Mesodermal cell (in vitro differentiated cells): ENCODE measurements at regions not wholly inside any gene's neighbourhood (a gene's known extent, or its start where the extent isn't known, plus 50 kb on each side); places are given as distances from the start of the nearest gene placed in this dataset.
"Not testable (repeated sequence)": the region's sequence is repeated elsewhere in the genome, so short reads cannot be mapped to it uniquely, and the experiment has no call there.

Source experiments
- H3K27ac ChIP-seq: 2 replicates; pipeline ENCODE4 v1.7.0; 2013; ENCODE audit warnings: mild to moderate bottlenecking, low read depth, low read length, moderate library complexity; ENCODE audit not compliant: severe bottlenecking
- H3K36me3 ChIP-seq: 2 replicates; pipeline ENCODE4 v1.7.1; 2013; ENCODE audit warnings: mild to moderate bottlenecking, low read length, moderate library complexity; ENCODE audit not compliant: control insufficient read depth, insufficient read depth
- H3K4me1 ChIP-seq: one replicate; pipeline ENCODE4 v1.7.1; 2013; ENCODE audit warnings: mild to moderate bottlenecking, low read length; ENCODE audit not compliant: insufficient read depth, control insufficient read depth, poor library complexity, severe bottlenecking
- H3K4me3 ChIP-seq: 2 replicates; pipeline ENCODE4 v1.7.0; 2013; ENCODE audit warnings: low read length, control low read depth, mild to moderate bottlenecking; ENCODE audit not compliant: insufficient read depth, poor library complexity, severe bottlenecking; ENCODE audit errors: extremely low read depth
- H3K9me3 ChIP-seq: 2 replicates; pipeline ENCODE4 v1.7.1; 2013; ENCODE audit warnings: mild to moderate bottlenecking, low read length, moderate library complexity; ENCODE audit not compliant: control insufficient read depth
- WGBS, 2 experiments: methylation state at CpG; one replicate each; pipeline ENCODE4 v1.1.5; 2013; ENCODE audit warnings: missing lambda C conversion rate in 2 of 2; ENCODE audit not compliant: insufficient coverage in 2 of 2; 5-methylcytosine and 5-hydroxymethylcytosine counted together

DNA sequence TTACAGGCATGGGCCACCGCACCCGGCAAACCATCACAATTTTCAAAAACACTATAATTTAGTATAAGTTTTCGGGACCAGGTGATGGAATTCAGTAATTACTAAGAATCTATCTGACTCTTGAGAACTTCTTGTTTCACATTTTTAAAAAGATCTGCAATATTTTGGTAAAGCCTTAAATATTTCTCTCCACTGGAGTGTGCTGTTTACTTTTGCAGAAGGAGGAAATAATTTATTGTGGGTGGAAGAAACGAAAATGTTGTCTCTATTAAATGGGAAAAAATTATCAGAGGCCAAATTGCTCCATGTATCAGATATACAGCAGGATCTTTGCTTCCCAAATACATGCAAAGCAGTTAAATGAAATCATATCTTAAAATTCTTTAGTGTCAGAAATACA lies 566.8 kb upstream of the CYLC2 start:
- Histone ChIP-seq H3K36me3 (no peaks in the 10 kb centered on the region), H3K9me3 (peaks cover 5% of the 10 kb centered on the region), H3K4me3 (no peak overlapping the region), H3K4me1 (no peaks in the 10 kb centered on the region), H3K27ac (no peak overlapping the region)
- WGBS, 2 experiments: no CpG with 5 or more reads among the region's 4 CpGs

DNA sequence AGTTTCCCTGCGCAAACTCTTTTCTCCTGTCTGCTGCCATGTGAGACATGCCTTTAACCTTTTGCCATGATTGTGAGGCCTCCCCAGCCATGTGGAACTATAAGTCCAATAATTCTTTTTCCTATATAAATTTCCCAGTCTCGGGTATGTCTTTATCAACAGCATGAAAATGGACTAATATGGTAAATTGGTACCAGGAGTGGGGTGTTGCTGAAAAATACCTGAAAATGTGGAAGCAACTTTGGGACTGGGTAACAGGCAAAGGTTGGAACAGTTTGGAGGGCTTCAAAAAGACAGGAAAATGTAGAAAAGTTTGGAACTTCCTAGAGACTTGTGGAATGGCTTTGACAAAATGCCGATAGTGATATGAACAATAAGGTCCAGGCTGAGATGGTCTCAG lies 578.9 kb upstream of the CYLC2 start:
- not testable (repeated sequence) for H3K36me3 ChIP-seq, H3K4me3 ChIP-seq, H3K4me1 ChIP-seq, H3K27ac ChIP-seq
- 70 to 86% methylated on average over 2 to 3 of the region's 3 CpGs for WGBS, 2 experiments
- H3K9me3 ChIP-seq: peaks cover 26% of the 10 kb centered on the region

DNA sequence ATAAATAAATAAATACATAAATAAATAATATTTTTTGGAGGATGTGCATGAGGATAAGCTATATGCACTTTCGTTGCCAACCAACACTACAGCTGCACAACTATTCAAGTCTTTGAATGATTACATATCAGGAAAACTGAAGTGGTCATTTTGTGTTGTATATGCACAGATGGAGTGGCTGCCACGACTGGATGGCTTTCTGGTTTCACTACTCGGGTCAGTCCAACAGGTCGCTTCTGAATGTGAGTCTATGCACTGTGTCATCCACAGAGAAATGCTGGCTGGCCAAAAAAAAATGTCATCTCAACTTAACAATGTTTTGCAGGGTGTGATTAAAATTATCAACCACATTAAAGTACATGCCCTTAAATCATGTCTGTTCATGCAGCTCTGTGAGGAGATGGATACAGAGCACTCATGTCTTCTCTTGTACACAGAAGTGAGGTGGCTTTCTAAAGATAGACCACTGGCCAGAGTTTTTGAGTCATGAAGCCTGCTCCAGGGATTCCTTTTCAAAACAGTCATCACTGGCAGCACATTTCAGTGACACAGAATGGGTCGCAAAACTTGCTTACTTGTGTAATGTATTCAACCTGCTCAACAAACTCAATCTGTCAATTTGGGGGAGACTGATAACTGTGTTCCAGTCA lies 589.8 kb upstream of the CYLC2 start:
- no peaks in the 10 kb centered on the region for H3K9me3 ChIP-seq
- no peak overlapping the region for H3K27ac ChIP-seq
- 75 to 87% methylated on average over 2 to 4 of the region's 5 CpGs for WGBS, 2 experiments
- H3K4me1 ChIP-seq: no peaks in the 10 kb centered on the region
- H3K36me3 ChIP-seq: no peaks in the 10 kb centered on the region
- H3K4me3 ChIP-seq: no peak overlapping the region

DNA sequence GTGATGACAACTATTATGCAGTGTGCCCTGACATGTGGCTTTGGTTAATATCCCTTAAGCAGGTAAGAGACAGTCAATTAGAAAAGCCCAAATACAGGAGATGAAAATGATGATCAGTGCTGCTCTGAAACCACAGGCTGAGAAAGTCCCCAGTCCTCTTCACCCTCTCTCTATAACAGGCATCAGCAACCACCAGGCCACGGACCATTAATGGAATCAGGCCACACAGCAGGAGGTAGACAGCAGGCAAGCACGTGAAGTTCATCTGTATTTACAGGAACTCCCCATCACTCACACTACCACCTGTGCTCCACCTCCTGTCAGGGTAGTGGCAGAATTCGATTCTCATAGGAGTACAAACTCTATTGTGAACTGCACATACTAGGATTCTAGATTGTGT lies 591.6 kb upstream of the CYLC2 start:
- H3K27ac ChIP-seq: no peak overlapping the region
- 50 to 100% methylated on average over 1 to 2 of the region's 3 CpGs for WGBS, 2 experiments
- no peaks in the 10 kb centered on the region for H3K9me3 ChIP-seq

GRCh38 chr9:102398205-102398604 lies 596.9 kb upstream of the CYLC2 start:
- H3K9me3 ChIP-seq: peaks cover 13% of the 10 kb centered on the region
- H3K36me3 ChIP-seq: no peaks in the 10 kb centered on the region
- no peak overlapping the region for H3K27ac ChIP-seq
- H3K4me3 ChIP-seq: no peak overlapping the region
- H3K4me1 ChIP-seq: no peaks in the 10 kb centered on the region

More for the DNA sequence above, 591.6 kb upstream of the CYLC2 start:
- no peak overlapping the region for H3K4me3 ChIP-seq
- H3K4me1 ChIP-seq: no peaks in the 10 kb centered on the region
- no peaks in the 10 kb centered on the region for H3K36me3 ChIP-seq

DNA sequence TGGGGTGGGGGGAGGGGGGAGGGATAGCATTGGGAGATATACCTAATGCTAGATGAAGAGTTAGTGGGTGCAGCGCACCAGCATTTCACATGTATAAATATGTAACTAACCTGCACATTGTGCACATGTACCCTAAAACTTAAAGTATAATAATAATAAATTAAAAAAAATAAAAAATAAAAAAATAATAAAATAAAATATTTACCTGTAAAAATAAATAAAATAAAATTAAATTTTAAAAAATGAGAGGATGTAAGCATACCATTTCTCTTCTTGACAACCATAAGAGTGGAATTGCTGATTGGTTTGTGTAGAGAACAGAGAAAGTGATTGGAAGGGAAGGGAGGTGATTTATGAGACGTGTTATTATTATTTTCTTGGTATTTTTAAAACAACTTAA lies 609.5 kb upstream of the CYLC2 start:
- WGBS, 2 experiments: no CpG with 5 or more reads among the region's 2 CpGs
- not testable (repeated sequence) for H3K36me3 ChIP-seq, H3K9me3 ChIP-seq, H3K4me3 ChIP-seq, H3K4me1 ChIP-seq, H3K27ac ChIP-seq

GRCh38 chr9:102362470-102363132 lies 624.2 kb upstream of the GRIN3A start:
- no peak overlapping the region for H3K27ac ChIP-seq
- H3K4me3 ChIP-seq: no peak overlapping the region
- peaks cover 6% of the 10 kb centered on the region for H3K9me3 ChIP-seq
- H3K36me3 ChIP-seq: no peaks in the 10 kb centered on the region
- no peaks in the 10 kb centered on the region for H3K4me1 ChIP-seq
- WGBS, 2 experiments: 64 to 75% methylated on average over 2 to 6 of the region's 6 CpGs

- H3K4me1 ChIP-seq: no peaks in the 10 kb centered on the region
- H3K9me3 ChIP-seq: peaks cover 13% of the 10 kb centered on the region
- no CpG with 5 or more reads among the region's 1 CpG for WGBS, 2 experiments
- H3K27ac ChIP-seq: no peak overlapping the region
- H3K36me3 ChIP-seq: no peaks in the 10 kb centered on the region
- no peak overlapping the region for H3K4me3 ChIP-seq
These were observed 622.4 kb upstream of the GRIN3A start for GRCh38 chr9:102360846-102361245.

GRCh38 chr9:102355982-102356381 lies 617.5 kb upstream of the GRIN3A start:
- no peaks in the 10 kb centered on the region for H3K36me3 ChIP-seq
- H3K27ac ChIP-seq: no peak overlapping the region
- peaks cover 9% of the 10 kb centered on the region for H3K9me3 ChIP-seq
- 64 to 79% methylated on average over 5 of the region's 5 CpGs for WGBS, 2 experiments
- no peaks in the 10 kb centered on the region for H3K4me1 ChIP-seq
- H3K4me3 ChIP-seq: no peak overlapping the region

GRCh38 chr9:102354041-102354440 lies 615.6 kb upstream of the GRIN3A start:
- H3K27ac ChIP-seq: no peak overlapping the region
- no peaks in the 10 kb centered on the region for H3K4me1 ChIP-seq
- H3K36me3 ChIP-seq: no peaks in the 10 kb centered on the region
- peaks cover 9% of the 10 kb centered on the region for H3K9me3 ChIP-seq
- H3K4me3 ChIP-seq: no peak overlapping the region
- WGBS, 2 experiments: no CpG with 5 or more reads among the region's 1 CpG

- 58 to 67% methylated on average over 5 to 6 of the region's 6 CpGs for WGBS, 2 experiments
- not testable (repeated sequence) for H3K36me3 ChIP-seq, H3K9me3 ChIP-seq, H3K4me3 ChIP-seq, H3K27ac ChIP-seq, H3K4me1 ChIP-seq
These were observed 599.0 kb upstream of the GRIN3A start for GRCh38 chr9:102337471-102337870.
